SK-N-SH (cell line): ENCODE measurements at regions not wholly inside any gene's neighbourhood (a gene's known extent, or its start where the extent isn't known, plus 50 kb on each side); places are given as distances from the start of the nearest gene placed in this dataset.

Experiments
- EP300 ChIP-seq, 2 experiments: IDR thresholded peaks; 2 replicates each; pipeline versions ENCODE4 v1.4.0 to v1.6.1; 2012; ENCODE audit warnings: borderline replicate concordance in 1 of 2, low read depth in 1 of 2, low read length in 1 of 2
- EZH2phosphoT487 ChIP-seq: fragments of 200-600 bp; sonication (generic); IDR thresholded peaks from 2 replicates; pipeline ENCODE4 v1.6.1; 2017; ENCODE audit warnings: low read depth, mixed run types, mild to moderate bottlenecking, antibody characterized with exemption, moderate library complexity, borderline replicate concordance
- GABPA ChIP-seq: IDR thresholded peaks from 2 replicates; pipeline ENCODE4 v1.4.0; 2012; ENCODE audit warnings: low read depth, mild to moderate bottlenecking
- MEF2A ChIP-seq: IDR thresholded peaks from 2 replicates; pipeline ENCODE4 v1.4.0; 2012; ENCODE audit warnings: low read depth, borderline replicate concordance
- POLR2AphosphoS5 ChIP-seq: IDR thresholded peaks from 2 replicates; pipeline ENCODE4 v1.6.1; 2012; ENCODE audit warnings: low read depth, low read length
- RAD21 ChIP-seq: IDR thresholded peaks from 2 replicates; pipeline ENCODE4 v1.6.1; 2012; ENCODE audit warnings: mild to moderate bottlenecking, low read length
- TAF1 ChIP-seq: IDR thresholded peaks from 2 replicates; pipeline ENCODE4 v1.6.1; 2012; ENCODE audit warnings: low read depth, mild to moderate bottlenecking, low read length, moderate library complexity, borderline replicate concordance
- YY1 ChIP-seq: IDR thresholded peaks from 2 replicates; pipeline ENCODE4 v1.4.0; 2012; ENCODE audit warnings: low read depth, mild to moderate bottlenecking
- TF ChIP-seq, protein P1 (sequence below): fragments of 200-600 bp; sonication (generic); IDR thresholded peaks from 2 replicates; pipeline ENCODE4 v1.6.1; 2017; ENCODE audit warnings: antibody characterized with exemption, mild to moderate bottlenecking, moderate library complexity

DNA sequence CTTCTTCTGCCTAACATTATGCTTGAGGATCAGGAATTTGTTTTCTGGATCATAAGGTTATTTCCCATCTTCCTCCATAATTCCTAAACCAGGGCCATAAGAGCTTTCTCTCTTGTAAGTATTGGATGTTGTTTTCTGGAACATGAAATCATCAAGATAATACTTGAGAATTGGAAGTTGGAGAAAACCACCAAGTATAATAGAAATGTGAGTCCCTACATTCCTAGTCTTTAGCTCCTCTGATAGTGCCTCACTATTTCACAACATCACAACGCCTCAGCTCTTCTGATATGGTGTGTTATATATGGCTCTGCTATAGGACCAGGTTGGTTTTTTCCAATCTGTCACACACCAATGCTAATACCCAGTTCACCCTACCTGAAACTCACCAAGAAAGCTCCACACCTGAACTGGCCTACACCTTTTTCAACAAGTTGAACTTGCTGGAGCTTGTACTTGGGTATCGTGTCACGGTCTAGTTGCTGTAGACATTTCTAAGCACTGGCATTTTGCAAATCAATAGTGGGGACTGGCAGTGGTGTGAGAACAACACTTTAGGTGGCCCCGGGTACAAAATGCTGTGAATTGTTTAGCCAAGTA is 141.1 kb downstream of the ACTBL2 start:
- no peak for TF ChIP-seq GABPA
- no peak for TF ChIP-seq YY1
- TF ChIP-seq, protein P1, sequence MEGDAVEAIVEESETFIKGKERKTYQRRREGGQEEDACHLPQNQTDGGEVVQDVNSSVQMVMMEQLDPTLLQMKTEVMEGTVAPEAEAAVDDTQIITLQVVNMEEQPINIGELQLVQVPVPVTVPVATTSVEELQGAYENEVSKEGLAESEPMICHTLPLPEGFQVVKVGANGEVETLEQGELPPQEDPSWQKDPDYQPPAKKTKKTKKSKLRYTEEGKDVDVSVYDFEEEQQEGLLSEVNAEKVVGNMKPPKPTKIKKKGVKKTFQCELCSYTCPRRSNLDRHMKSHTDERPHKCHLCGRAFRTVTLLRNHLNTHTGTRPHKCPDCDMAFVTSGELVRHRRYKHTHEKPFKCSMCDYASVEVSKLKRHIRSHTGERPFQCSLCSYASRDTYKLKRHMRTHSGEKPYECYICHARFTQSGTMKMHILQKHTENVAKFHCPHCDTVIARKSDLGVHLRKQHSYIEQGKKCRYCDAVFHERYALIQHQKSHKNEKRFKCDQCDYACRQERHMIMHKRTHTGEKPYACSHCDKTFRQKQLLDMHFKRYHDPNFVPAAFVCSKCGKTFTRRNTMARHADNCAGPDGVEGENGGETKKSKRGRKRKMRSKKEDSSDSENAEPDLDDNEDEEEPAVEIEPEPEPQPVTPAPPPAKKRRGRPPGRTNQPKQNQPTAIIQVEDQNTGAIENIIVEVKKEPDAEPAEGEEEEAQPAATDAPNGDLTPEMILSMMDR: no peak
- TF ChIP-seq EP300 (IDR thresholded peaks at IDR 0.05; ENCODE audit: borderline replicate concordance in 1 of 2, low read depth in 1 of 2, low read length in 1 of 2): no peak
- TF ChIP-seq MEF2A: no peak
- no peak for TF ChIP-seq EZH2phosphoT487
- TF ChIP-seq RAD21: no peak
- TF ChIP-seq TAF1: no peak
- no peak for TF ChIP-seq POLR2AphosphoS5
